ENCODE measurements at regions not wholly inside any gene's neighbourhood (a gene's known extent, or its start where the extent isn't known, plus 50 kb on each side); places are given as distances from the start of the nearest gene placed in this dataset.

DNA sequence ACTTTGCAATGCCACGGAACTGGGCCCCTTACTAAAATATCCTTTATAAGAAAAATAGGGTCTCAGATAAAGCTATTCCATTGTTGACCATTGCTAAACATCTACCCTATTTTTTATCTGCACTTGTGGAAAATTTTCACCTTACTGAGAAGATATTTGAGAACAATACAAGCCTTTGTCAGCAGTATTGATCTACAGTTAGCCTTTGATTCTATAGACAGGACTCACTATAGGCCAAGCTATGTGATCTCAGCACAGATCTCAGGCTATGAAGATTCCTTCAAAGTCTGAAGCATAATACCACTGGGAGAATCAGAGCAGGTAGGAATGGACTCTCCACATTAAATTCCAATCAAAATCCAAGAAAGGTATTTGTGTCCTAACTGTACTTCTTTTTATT lies 1099.7 kb downstream of the DIAPH3 start:
- TF ChIP-seq, protein P1, sequence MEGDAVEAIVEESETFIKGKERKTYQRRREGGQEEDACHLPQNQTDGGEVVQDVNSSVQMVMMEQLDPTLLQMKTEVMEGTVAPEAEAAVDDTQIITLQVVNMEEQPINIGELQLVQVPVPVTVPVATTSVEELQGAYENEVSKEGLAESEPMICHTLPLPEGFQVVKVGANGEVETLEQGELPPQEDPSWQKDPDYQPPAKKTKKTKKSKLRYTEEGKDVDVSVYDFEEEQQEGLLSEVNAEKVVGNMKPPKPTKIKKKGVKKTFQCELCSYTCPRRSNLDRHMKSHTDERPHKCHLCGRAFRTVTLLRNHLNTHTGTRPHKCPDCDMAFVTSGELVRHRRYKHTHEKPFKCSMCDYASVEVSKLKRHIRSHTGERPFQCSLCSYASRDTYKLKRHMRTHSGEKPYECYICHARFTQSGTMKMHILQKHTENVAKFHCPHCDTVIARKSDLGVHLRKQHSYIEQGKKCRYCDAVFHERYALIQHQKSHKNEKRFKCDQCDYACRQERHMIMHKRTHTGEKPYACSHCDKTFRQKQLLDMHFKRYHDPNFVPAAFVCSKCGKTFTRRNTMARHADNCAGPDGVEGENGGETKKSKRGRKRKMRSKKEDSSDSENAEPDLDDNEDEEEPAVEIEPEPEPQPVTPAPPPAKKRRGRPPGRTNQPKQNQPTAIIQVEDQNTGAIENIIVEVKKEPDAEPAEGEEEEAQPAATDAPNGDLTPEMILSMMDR (IDR thresholded peaks at IDR 0.05), result no peak
- no peak for TF ChIP-seq POLR2A (IDR thresholded peaks at IDR 0.05; ENCODE audit: low read depth)
- TF ChIP-seq POLR2AphosphoS5 (IDR thresholded peaks at IDR 0.05), result no peak
- TF ChIP-seq EP300 (IDR thresholded peaks at IDR 0.05), result no peak
